GM19452 (cell line): ENCODE measurements at regions not wholly inside any gene's neighbourhood (a gene's known extent, or its start where the extent isn't known, plus 50 kb on each side); places are given as distances from the start of the nearest gene placed in this dataset.

Source experiments
- ATAC-seq: cut with Tn5 transposase; IDR thresholded peaks from one replicate; pipeline ENCODE4 v1.9.1; 2021; ENCODE audit not compliant: unreplicated experiment

DNA sequence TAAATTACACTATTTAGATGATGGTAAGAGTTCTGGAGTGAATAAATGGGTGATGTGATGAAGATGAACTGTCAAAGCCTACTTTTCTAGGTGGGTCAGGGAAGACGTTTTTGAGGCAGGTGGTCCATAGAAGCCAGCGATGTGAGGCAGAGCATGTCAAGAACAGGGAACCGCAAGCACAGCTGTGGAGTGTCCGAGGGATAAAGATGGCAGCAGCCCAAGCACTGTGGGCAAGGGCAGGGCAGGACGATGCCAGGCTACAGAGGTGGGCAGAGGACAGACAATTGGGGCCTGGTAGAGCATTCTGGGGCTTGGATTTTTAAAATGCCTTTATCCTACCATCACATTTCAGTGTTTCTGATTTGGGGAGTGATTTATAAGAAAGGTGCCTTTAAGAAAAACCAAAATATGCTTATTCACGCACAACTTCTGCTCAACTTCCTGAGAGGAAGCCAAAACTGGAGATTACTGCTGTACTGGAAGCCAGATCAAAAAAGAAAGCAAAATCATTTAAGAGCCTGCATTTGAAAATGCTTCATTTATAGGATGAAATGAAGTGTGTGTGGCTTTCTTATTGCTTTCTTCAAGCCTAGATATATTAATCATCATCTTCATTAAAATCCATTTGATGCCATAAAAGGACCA, 119.0 kb upstream of the WDR17 start:
- no peak for ATAC-seq

DNA sequence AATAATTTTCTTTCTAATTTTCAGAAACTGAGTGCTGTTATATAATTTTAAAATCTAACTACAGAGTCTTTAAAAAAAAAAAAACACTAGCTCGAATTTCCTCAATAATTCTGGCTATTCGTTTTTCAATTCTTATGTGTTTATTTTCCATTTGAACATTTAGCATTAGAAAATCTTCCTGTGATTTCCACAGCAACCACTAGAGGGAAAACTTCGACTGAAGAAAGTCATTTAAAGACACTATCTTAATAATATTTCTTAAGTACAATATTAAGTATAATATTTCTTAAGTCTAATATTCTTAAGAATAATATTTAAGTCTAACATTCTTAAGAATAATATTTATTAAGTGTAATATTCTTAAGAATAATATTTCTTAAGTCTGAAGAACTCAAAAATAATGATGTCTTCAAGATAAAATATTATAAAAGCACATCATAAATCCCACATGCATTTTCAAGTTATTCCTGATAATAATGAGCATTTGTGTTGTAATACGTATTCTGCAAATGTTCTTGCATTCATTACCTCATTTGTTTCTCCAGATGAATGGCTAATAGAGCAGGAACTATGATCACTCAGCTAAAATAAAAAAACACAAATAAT, 118.4 kb upstream of the WDR17 start:
- no peak for ATAC-seq

DNA sequence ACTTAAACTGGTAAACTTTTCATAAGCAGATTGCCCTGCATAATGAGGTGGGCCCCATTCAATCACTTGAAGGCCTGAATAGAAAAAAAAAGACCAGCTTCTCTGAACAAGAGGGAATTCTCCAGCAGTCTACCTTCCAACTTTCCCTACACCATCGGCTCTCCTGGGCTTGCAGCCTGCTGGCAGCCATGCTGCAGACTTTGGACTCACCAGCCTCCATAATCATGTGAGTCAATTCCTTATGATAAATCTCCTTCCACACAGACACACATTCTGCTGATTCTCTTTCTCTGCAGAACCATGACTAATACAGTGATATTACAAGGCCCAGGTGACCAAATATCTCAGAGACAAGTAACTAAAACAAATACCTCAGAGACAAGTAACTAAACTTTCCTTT, 113.8 kb upstream of the WDR17 start:
- no peak for ATAC-seq

DNA sequence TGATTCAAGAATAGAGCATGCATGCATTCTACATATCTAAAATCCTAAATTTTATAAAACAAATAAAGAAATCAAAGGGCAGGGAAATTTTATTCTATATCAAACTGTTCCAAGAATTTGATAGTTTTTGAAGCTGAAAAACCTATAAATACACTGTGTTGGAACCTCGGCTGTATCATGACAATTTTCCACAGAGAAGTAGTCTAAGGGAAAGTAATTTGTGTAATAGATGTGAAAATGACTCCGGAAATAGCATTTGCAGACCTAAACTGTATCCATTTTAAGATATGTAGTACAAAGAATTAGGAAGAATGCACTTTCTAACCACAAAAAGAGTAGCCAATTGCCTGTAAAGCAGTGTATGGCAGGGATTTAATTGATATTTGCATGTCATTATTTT, 112.5 kb upstream of the WDR17 start:
- ATAC-seq: no peak

DNA sequence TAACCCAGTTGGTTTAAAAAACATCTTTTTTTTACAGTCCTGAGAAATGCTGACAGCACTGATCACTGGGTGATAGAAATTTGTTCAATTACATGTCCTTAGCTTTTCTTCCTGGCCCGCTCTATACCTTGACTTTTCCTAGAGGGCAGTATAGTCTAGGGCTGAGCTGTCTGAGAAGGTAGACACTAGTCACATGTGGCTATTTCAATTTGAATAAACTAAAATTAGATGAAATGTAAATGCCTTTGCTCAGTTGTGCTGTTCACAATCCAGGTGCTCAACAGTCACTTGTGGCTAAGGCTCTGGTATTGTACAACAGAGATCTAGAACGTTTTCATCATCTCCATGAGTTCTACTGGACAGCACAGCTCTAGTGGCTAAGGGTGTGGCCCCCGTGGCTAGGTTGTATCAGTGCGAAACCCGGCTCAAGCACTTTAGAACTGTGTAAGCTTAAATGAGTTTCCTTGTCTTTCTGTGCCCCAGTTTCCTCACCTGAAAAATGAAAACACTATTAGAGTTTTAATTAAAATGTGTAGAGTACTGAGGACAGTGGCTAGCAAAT, 111.6 kb upstream of the WDR17 start:
- ATAC-seq: peak; percentile 85

DNA sequence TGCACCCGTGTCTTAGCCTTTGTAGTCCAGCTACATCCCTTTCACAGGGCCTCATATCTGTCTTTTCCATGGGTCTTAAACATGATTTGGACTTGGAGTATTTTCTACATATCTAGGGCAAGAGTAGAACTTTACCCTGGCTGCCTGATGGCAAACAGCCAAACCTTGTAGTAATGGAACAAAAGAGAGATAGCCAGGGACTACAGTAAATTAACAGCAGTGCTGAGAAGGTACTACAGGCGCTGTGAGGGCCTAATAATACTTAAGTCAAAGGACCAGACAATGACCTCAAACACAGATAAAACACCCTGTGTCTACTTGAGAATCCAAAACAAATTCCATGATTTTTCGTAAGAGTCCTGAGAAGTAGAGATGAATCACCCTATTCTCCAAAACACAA, 111.0 kb upstream of the WDR17 start:
- ATAC-seq: no peak

DNA sequence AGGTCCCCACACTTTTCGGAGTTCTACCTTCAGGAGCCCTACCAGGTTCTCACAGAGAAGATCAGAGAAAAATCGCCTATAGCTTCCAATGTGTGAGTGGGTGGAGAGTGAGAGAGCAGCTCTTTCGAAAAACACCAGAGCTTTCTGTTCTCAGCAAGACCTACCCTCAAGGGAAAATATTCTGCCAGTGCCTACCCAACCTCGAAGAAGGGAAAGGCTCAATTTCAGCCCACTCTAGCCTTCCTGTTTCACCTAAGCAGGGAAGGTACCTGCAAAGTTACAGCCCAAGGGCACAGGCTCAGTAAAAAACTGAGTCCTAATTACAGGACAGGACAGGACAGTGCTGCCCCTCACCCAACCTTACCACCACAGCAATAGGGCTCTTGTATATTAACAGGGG, 104.0 kb upstream of the WDR17 start:
- ATAC-seq: peak; percentile 95

DNA sequence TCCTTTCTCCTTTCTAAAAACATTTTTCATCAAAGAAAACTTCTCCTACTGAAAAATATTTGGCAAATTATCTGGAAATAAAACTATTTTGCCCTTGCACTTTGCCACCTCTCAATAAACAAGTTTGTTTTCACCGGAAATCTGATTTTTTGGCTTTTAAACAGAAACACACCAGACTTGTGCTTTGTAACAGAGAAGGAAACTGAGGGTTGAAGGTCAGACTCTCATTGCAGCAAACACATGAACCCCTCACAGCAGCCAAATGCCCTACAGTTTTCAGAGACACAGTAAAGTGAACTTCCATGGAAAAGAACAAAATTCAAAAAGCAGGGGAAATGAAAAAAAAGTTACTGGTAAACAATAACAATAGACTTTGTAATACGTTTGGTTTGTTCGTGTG, 95.6 kb upstream of the WDR17 start:
- ATAC-seq: no peak

DNA sequence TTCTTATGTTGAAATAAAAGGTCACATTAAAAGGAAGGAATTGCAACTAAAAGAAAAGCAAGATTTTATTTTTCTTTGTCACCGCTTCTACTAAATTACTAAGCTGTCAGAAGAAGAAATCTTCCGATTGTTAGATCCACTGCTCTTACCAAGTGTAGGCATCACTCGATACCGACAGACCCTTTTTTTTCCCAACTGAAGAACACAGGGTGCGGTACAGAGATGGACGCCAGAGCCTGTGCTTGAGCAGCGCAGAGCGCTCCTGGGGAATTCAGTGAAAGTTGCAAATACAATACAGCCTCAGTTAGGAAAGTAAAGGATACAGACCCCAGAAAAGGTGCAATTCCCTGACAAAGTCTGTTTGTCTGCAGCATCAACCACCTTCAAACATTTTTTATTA, 94.9 kb upstream of the WDR17 start:
- ATAC-seq: no peak

DNA sequence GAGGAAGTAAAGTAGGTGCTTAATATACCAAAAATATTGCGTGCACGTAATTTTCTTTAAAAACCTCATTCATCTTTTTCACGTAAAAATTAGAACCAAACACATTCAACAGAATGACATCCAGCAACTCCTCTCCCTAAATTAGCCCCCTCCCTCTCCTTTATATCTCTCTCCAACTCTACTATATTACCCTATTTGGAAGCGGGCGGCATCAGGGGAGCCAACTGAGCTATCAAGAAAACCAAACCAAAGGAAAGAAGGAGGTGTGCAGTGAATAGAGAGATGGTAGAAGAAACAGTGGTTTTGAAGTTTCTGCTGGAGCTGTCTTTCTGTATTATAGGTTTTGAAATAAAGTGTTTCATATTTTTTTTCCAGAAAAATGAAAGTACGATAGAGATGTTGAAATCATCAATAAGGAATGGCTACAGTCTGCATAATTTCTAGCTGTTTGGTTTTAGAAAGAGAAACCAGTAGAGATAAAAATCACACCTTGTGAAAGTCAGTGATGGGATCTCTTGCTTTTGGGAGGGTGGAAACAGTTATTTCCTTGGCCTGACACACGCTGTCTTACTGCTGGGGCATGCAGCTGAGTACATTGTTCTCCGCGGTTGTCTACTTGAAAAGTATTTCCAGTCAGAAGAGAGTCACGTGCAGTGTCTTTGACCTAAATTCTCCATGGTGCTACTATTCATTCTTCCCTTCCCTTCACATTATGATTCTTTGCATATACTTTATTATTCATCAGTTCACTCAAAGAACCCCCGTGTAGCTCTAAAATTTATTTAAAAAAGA, 94.1 kb upstream of the WDR17 start:
- no peak for ATAC-seq

DNA sequence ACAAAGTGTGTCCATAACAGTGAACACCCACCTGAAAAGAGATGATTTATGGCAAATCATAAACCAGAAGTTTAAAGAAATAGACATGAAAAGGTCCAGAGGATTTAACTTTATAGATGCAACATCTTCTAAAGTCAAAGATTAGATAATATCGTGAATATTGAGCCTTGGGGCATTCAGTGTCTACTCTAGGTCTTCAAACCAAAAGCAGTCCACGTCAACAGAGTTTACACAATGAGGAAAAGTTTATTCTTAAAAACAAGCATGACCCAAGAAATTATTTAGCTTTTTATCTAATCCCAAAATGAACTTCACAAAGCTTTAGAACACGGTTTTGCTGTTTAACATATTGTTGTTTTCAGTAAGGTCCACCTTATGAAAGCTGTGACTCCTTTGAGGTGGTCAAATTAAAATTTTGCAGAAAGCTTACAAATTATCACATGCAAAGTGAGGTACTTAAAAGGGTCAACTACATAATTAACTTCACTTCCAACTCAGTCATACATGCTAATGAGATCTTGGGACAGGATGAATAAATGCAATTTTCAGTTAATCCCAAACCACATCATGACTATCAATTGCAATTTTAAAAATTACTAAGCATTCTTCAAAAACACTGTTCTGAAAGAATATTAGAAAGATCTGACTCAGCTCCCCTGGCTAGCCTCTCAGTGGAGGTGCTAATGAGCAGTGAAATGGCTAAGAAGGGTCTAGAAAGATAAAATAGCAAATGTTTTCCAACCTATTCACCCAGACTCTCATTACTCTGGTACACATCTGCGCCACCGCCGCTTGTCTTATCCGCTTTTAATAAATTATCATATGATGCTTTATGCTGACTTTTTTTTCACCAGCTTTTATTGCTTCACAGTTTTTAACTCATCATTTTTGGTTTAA, 92.4 kb upstream of the WDR17 start:
- ATAC-seq: no peak

DNA sequence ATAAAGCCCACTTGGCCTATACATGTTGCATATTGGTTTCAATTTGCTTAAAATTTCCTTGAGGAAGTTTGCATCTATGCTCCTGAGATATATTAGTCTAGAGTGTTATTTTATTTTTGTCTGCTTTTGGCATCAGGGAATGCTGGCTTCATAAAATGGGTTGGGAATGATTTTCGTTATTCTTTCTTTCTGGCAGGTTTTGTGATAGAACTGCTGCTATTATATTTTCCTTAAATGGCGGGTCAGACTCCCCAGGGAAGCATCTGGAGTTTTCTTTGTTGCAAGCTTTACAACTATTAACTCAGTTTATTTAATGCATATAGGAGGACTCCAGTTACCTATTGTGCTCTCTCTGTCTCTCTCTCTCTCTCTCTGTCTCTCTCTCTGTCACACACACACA, 82.0 kb upstream of the WDR17 start:
- ATAC-seq: no peak

DNA sequence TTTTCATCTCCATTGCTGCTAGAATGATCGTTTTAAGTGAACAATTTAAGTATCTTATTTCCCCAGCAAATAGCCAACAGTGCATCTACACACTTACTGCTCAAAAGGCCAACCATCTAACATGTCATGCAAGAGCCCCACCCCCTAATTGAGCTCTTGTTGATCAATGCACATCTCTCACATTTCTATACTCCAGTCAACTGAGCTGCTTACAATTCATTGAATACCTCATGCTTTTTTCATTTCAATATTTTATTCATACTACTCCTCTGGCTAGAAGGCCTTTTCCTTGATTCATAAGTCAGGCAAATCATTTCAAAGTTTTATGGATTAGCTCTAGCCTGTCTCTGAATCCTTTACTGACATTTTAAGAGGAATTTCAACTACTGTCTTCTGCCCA, 79.0 kb upstream of the WDR17 start:
- ATAC-seq: no peak

DNA sequence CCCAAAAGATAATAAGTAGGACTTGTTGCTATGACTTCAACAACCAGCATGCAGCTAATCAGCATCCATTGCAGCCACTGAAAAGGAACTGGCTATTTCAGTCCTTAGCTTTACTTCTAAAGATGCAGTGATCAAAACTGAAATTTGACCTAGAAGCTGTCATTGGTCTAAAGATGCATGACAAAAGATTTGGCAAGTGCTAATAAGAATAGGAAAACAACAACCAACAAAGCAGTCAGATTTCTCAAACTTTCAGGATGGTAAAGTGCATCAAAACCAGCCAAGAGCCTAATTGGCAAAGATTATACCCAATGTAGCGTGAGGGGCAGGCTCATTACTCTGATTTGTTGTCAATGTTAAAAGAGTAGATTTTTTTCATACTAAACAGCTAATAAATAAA, 77.1 kb upstream of the WDR17 start:
- no peak for ATAC-seq

DNA sequence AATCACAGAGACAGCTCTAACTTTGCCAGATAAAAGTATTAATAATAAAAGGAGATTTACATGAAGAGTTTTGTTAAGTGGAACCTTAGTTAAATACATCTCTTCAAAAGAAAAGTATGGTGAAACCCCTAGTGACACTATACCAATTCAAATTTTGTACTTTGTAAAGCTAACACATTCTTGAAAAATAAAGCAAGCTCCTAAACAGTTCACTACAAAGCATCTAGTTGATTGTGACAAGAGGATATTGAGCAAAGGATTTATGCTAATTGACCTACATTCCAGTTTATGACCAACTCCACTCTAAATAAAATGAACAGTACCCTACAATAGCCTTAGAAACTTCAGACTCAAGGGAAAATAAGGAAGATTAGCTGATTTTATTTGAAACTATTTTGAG, 69.4 kb upstream of the WDR17 start:
- no peak for ATAC-seq

DNA sequence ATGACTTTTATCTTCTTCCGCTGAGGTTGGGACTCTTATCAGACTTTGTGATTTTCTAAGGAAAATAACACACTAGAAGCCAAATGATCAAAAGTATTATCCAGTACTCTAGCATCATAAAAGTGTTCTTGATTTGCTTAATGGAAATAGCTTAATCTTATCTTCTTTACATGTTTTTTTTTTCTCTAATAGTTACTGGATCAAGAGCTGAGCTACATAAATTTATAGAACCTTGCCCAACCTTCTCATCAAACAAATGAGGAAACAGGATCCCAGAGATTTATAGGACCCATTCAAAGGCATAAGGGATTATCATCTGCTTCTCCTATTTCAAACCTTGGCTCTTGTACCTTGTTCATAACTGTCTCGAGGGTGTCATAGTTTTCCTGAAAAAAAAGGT, 68.3 kb upstream of the WDR17 start:
- ATAC-seq: no peak

DNA sequence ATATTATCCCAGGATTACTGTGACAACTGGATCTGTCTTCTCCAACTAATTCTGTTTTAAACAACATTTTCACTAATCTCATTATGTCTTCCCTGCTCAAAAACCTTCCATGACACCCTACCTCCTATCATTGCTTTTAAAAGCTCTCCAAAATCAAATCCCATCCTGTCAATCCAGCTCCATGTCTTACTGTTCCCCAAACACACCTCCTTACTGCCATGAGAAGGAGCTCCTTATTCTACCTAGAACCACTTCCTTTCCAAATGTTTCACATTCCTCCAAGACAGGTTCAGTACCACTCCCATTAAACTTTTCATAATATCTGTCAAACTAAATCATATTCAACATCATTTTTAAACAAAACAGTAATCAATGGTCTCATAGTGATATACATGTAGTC, 66.9 kb upstream of the WDR17 start:
- ATAC-seq: no peak

DNA sequence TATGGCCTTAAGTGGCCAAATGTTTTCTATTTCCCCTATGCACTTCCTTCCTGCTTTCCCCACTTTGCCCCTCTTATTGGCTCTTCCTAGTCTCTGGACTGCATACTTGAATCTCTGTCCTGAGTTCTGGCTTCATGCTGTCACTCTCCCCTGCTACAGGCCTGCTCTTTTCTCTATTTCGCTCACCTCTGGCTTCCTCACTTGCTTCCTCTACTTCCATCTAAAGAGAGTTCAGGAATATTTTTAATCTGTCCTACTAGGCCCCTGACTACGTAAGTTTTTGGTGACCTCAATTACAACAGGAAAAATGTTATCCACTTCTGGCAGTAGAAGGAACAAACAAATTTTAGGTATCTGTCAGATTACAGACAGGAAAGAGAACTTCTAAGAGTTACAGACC, 65.7 kb upstream of the WDR17 start:
- no peak for ATAC-seq

DNA sequence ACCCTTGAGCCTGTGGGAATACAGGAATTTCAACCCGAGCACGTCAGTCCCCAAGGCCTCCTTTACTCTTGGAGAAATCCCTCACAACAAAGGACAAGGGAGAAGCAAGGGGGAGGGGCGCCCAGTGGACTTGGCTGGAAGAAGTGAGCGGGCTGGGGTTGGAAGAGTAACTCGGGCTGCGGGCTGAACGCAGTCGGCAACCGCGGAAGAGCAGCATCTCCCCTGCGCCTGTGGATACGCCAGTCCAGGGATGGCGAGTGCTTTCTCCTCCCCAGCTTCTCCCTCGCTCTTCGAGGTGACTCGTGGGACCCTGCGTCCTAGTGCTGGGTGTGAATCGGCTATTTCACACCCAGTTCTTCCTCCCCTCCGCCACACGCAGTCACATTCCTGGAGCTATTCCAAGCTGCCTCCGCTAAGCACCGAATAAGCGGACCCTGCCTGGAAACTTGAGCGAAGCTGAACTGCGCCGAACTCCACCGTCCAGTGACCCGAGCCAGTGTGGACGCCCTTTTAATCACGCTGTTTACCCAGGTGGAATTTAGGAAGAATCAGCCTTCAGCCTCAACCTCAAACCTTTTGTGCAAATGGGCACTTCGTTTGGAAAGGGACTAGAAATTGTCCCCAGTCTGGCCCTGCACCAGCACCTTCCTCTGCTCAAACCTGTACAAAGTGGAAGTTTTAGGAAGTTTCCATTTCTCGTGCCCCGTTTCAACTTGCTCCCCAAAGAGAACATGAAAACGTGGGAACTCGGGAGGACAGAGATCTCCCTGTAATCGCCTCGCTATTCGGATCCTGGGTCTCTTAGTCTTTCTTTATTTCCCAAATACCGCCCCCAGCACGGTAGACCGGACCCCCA, 64.3 kb upstream of the WDR17 start:
- ATAC-seq: peak; percentile 9

DNA sequence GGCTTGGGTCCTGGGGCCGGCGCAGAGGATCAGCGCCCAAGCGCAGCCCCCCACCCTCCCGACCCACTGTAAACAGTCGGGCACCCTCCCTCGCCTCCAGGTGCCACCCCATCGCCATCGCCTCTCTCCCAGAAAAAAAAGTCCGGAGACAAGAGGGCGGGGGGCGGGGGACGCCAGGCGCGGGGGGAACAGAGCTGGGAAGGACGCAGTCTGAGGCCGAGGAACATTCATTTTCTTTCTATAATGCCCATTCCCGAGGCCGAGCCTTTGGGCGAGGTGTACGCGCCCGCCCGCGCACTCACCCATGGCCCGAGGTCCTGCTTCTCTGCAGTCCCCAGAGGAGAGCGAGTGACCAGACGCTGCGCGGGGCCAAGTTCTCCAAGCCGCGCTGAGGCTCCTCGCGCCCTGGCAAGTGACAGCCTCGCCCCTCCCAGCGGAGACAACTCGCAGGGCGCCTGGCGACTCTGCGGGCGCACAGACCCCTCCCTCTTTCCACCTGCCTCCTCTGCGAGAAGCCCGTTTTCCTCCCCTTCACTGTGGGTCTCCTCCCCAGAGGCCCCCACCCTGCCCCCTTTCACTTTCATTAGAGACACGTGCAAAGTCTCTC, 63.5 kb upstream of the WDR17 start:
- peak; percentile 70 for ATAC-seq
